ENCODE measurements at regions not wholly inside any gene's neighbourhood (a gene's known extent, or its start where the extent isn't known, plus 50 kb on each side); places are given as distances from the start of the nearest gene placed in this dataset.
"Not testable (repeated sequence)": the region's sequence is repeated elsewhere in the genome, so short reads cannot be mapped to it uniquely, and the experiment has no call there.

DNA sequence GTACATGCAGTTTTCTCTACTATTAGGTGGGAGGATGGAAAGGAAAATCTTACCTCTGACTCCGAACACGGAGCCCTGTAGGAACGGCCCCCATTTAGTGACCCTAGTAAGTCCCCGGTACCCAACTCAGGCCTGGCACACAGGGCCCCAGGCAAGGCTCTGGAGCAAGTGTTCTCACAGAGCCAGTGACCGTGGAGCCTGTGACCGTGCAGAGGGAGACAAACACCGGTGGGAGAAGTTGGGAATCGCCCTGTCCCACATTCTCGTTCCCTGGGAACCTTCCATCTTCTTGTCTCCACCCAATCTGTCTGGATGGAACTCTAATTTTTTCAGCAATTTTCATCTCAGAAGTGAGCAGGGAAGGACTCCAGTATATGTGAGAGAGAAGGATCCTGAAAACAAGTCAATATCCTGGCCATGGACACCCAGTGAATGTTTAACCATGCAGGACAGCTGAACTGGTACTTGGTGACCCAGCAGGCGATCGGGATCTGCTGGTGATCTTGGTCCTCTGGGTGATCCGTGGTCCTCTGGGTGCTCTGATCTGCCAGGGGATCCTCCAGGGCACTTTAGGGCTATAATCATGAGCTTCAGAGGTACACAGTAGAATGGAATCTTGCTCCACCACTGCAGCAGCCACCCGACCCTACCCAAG, 348.6 kb upstream of the ID2 start:
- no peak for DNase-seq

DNA sequence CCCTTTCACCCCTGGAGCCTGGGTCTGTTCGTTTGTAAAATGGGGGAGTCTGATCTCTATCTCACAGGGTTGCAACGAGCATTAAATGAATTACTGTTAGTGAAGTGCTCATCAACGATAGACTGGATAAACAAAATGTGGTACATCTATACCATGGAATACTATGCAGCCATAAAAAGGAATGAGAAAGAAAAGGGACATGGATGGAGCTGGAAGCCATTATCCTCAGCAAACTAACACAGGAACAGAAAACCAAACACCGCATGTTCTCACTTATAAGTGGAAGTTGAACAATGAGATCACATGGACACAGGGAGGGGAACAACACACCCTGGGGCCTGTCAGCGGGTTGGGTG, 348.0 kb upstream of the ID2 start:
- not testable (repeated sequence) for DNase-seq

DNA sequence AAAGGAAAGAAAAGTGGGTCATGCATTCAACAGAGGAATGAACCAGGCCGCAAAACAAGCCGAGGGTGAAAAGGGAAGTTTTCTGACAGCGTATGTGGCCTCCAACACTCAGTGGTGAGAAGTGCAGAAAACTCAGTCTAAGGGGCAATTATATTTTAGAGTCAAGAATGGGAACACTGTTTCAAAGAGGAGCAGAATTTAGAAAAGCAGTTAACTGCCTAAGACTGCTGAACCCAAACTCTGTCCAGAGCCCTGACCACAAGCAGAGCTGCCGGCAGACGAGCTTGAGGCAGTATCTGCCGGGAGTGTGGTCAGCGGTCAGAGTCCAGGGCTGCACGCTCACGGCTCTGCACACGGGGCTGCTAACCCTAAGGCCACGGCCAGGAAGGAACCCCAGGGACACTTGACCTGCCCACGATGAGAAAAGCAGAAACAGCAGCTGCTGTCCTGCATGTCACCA, 347.0 kb upstream of the ID2 start:
- DNase-seq: no peak

DNA sequence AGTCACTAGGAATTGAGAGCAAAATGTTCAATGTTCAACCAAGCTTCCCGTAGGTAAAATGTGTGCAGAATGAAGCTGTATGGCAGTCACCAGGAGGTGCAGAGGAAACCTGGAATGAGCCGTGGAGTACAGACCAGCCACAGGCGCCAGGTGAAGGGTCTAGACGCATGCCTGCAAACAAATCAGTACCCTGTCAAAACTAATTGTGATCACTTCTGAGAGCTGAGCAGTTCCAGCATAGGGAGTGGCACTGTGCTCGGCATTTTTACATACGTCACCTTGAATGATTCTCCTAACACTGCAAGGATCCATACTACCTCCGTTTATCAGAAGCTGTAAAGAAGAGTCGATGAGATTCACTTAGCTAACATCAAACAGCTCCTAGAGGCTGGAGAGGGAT, 346.1 kb upstream of the ID2 start:
- DNase-seq: no peak

DNA sequence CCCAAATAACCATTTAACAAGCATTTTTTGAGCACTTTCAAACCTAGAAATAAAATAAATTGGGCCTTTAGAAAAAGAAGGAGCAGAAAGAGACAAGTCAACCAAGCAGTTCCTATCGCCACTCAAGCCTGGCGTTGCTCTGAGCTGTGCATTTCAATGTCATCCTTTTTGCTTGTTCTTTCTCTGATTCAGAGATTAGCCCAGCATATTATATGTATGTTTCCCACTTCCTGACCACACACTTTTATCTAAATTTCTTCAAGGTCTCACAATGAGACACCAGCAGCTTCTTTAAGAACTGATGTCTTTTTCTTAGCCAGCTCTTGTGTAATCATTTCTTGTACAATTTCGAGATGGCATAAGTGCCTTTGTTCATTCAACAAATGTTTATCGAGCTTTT, 344.5 kb upstream of the ID2 start:
- no peak for DNase-seq

DNA sequence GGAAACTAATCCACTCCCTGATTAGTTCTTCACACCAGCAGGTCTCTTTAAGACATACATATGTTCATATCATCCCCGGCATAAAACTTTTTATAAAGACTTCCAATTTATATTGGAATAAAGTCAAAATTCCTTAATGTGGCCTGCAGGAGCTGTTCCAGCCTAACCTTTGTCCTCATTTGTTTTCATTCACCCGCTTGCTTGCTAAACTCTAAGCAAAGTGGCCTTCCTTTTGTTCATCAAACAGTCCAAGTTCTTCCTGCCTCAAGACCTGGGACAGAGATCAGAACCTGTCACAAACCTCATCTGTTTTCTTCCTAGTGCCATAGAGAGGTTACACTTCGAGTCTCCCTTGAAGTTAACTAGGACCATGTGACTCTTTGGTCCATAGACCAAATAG, 339.4 kb upstream of the ID2 start:
- no peak for DNase-seq

DNA sequence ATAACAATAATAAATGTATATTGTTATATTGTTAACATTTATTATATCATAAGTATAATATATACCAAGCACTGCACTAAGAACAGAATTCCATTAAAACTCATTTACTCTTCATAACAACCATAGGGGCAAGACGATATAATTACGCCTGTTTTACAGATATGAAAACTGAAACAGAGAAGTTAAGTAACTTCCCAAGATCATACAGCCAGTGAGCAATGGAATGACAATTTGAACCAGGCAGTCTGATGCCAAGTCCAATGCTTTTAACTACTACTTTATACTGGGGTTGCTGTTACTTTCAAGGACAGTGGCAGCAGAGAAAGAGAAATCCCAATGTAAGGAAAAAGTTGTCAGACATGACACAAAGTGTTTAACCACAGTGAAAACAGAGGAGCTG, 338.8 kb upstream of the ID2 start:
- DNase-seq: no peak

DNA sequence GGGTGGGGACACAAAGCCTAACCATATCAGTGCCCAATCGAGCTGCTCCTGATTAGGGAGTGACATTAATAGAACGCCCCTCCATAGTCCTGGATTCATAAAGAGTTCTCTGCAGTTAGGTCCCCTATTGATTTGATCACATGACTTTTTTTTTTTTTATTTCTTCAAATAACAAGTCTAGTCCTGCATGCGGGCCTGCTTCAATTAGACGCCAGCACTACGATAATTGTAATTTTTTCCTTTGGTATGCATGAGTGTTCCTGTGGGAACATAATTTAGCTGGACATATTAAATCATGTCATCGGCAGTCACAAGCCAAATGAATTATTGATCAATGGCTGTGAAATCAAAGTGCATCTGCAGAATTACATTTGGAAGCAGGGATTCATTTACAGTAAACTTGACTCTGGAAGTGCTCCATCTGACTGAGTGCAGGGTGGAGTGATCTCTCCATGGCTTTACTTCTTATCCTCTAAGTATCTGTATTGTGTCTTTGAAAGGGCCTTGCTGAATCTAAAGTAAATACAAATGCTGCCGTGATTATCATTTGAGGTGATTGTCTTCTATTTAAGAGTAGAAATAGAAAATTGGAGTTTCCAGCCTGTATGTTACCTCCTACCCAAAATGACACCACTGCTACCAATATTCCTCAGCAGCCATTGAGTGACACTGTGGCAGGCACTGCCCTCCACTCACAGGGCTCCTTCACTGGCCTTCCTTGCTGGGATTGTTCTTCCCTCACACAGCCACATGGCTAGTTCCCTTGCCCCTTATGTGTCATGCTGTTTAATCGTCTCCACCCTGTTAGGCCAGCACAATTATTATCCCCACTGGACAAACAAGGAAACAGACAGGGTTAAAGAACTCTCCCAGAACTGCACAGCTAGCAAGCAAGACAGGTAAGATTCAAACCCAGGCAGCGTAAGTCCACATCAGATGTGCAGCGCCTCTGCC, 337.4 kb upstream of the ID2 start:
- DNase-seq: no peak

DNA sequence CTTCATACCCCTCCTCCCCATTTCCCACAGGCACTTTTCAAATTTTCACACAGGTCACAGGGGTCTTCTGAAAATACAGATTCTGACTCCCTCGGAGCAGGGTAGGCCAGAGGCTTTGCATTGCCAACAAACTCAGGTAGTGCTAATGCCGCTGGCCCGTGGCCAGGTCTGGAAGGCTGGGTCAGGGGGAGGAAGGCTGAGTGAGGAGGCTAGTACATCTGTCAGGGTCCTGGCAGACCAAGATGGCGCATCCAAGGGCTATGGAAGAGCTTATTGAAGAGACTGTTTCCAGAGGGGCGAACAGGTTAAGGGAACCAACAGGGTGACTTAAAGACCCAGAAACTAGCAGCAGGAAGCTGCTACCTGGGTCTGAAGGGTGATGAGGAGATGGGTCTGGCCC, 336.7 kb upstream of the ID2 start:
- DNase-seq: no peak

DNA sequence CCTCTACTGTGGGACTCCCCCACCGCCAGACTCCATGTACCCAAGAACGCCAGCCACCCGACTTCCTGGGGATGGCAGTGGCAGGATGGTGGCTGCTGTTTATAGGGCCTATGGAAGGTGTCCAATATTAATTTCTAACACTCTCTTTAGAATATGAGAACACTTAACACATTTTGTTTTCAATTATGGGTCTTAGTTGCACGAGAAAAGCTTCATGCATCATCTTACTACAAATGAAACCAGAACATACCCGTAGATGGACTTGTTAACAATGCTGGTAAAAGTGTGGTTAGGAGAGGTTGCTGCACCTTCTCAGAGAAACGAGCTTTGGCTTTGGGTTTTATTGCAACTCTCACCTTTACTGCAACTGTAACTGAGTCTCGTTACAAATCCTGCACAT, 335.6 kb upstream of the ID2 start:
- DNase-seq: no peak

DNA sequence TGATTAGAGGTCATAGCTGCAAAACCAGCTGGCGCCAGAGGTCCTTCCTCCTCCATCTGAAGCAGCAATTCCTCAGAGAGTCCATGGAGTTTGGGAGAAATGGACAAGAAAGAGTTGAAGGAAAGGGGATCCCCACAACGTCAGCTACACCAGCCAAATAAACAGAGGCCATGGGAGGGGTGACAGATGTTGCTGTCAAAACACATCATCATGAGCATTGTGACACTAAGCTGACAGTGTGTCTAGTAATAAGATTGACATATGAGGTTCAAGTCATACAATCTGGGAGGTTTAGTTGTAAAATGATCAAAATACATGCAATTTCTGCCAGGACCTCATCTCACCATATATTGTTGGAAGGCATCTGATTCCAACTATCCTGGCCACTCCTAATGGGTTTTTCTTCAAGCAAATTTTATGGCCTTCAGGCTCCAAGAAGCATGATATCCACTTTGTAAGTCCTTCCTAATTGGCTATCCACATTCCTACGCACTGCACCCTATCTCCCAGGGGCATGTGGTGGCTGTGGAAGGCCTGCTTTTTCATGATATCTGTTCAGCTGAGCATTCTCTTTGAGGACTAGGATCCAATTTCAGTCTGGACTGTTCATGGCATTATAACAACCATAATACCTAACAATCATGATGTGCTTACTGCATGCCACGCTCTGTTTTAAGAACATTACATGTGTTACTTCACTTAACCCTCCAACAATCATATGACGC, 335.0 kb upstream of the ID2 start:
- no peak for DNase-seq

DNA sequence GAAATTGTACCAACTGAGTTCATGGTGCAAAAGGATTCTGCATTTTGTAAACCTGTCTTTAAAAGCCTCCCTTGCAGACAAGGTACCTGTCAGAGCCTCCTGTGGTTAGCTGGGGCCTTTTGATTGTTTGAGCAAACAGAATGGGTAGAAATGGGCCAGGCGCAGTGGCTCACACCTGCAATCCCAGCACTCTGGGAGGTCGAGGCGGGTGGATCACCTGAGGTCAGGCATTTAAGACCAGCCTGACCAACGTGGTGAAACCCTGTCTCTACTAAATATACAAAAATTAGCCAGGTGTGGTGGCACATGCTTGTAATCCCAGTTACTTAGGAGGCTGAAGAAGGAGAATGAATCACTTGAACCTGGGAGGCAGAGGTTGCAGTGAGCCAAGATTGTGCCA, 332.9 kb upstream of the ID2 start:
- DNase-seq: not testable (repeated sequence)

DNA sequence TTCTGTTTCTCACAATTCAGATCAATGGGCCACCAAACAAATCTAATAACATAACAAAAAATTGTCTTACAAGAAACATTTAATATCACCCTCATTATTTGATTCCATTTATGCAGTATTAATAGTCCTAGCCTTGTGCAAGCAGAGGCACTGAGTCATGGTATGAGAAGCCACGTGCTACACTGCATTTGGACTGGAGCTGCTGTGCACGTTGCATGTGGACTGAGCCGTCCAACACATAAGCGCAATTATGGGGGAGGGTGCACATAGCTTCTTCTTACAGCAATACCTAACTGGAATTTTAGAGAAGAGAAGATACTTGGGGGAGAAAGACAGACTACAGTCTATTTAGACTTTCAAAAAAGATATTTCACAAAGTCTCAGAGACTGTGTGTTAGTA, 329.6 kb upstream of the ID2 start:
- no peak for DNase-seq

DNA sequence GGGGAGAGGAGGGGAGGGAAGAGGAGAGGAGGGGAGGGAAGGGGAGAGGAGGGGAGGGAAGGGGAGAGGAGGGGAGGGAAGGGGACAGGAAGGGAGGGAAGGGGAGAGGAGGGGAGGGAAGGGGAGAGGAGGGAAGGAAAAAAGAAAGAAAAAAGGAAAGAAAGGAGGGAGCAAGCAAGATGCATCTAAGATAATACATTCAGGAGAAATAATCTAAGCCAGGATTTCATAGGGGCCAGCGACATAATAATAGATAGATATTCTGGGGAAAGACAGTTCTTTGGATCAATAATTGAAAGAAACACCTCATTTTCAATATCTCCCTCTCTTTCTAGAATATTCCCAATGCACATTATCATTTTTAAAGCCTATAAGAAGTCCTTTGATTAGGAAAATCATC, 328.9 kb upstream of the ID2 start:
- DNase-seq: no peak

DNA sequence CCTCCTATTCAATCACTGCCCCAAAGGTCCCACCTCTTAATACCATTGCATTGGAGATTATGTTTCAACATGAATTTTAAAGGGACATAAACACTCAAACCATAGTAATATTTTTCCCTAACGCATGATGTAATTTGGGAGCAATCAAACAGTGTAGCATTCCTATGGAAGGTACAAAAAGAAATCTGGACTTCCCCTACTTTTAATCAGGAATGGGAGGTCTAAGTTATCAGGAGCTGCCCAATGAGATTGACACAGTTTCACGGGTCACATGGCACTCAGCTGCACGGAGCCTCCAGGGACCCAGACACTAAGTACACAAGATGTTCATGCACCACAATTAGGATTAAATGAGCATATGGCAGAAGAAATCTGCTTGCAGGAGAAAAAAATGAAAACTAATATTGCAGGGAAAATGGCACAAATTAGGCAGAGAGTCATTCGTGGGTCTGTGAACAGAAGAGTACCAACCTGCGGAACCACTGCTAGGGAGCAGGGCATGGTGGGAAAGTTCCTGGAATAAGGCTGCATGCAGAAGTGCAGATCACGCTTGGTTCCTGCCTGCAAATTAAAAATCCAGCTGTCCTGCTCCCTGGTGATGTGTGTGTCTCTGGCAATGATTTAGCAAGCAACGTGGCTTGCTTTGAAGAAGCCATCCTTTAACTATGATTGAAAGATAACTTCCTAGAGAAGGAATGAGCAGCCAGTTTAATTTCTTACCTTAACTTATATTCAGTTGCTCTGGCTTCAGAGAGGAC, 326.6 kb upstream of the ID2 start:
- DNase-seq: no peak

DNA sequence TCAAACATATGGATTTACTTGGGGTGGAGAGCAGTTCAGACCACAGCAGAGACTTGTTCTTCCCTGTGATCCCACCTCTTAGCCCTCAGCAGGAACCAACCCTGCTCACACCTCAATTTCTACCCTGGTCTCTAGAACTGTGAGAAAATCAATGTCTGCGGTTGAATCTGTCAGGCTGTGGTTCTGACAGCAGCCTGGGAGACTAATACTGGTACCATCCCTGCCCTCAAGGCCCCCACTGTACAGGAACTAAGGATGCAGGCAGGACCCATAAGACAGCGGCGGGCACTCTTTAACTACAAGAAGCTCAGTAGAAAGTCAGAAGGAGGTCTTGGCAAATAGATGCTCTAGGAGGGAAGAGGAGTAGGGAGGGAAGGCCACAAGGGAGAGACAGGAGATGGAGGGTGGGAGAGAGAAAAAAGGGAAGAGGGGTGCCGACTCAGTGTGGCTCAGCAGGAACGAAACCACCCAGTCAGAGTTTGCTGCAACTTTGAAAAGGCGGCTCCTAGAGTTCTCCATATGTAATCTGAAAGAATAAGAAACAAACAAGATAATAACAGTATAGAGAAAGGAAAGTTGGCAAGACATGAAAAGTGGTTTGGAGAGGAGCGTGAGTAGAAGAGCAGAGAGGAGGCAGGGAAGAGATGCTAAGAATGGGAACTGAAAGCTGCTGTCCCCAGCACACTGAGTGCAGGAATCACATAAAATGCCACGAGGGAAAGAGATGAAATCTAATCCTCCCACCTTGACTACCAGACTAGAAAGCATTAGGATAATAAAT, 323.9 kb upstream of the ID2 start:
- no peak for DNase-seq

DNA sequence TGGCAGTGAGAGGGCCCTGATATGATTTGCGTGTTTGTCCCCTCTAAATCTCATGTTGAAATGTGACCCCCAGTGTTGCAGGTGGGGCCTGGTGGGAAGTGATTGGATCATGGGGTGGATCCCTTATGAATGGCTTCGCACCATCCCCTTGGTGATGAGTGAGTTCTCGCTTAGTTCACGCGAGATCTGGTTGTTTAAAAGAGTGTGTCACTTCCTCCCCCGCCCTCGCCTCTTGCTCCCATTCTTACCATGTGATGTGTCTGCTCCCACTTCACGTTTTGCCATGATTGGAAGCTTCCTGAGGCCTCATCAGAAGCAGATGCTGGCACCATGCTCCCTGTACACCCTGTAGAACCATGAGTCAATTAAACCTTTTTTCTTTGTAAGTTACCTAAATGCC, 319.9 kb upstream of the ID2 start:
- DNase-seq: no peak

DNA sequence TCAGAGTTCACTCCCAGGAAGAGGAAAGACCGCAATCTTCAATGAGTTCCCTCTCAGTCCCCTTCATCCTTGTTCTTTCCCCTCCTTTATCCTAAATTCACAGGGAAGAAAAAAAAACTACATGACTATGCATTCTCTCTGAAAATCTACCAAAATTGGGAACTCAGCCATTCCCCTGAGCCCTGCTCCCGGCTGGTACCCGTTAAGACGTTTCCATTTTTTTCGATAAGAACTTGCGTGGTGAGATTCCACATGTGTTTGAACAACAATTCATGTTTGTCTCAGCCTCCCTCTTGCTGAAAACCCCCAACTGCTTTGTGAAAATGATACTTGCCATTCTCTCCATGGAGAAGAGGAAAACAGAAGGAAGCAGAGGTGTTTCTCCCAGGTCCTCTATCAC, 318.7 kb upstream of the ID2 start:
- no peak for DNase-seq

DNA sequence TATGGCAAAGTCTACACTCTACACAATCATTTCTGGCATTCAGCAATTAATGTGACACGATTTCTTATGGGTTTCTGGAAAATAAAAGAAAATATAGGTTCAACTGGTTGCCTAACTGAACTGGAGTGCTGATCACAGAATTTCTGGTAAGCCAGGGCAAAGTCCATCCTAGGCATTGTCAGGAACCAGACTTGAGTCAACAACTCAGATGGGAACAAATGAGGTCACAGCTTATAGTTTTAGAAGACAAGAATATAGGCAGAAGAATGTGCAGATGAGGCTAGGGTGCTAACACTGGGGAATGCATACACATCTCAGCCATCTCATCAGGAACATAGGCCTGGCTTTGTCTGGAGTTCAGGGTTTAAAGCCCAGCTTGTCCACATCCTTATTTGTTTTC, 317.2 kb upstream of the ID2 start:
- no peak for DNase-seq

DNA sequence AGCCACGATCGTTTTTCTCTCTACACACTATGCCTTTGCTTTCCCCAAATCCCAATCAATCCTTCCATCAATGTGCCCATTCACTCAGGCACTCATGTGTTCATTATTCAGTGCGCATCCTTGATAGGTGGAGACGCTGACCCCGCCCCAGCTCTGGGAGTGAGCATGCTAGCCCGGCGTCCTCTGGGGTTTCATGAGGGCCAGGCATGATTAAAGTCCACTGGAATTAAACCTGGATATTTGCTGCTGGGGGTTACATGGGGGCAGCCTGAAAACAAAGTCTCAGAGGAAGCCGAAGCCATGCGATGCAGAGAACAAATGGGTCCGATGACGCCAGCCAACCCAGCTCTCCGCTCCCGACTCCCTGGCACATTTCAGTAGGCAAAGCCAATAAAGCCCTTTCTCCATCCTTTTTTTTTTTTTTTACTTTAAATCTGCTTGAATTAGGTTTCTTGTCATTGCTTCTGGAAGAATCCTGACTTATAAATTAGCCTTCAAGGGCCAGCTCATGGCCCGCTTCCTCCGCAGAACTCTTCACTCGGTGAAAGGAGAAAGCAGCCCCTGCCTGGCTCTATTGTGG, 316.4 kb upstream of the ID2 start:
- DNase-seq: no peak

DNA sequence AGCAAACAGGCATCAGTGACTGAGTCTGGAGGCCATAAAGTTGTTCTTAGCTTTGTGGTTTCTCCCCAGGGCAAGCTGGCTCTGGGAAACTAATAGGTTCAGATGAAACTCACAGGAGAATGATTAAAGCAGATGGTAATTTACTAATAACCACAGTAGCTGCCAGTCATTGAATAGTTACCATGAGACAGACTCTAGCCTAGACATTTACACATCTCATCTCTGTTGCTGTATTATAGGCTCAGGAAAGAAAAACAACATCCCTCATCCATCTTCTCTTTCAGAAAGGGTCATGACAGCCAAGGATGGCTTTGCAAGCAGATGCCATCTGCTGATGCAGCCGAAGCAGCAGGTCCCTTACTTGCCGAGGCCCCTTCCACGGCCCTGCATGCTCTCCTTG, 314.0 kb upstream of the ID2 start:
- no peak for DNase-seq

DNA sequence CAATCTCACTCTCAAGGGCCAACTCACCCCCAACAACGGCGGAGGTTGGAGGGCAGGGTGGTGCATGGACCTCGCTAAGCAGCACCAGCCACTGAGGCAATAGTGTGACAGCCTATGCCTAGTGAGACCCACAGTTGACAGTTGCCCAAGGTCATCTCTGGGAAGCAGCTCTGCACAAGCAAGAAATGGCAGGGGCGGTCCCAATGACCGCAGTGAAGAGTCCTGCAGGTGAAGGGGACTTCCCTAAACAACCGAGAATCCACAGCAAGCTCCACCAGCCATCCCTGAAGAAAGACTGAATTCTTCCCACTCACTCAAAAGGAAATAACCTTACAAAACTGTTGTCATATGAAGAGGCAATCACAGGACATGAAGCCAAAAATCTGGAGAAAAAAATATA, 313.4 kb upstream of the ID2 start:
- DNase-seq: no peak
